GM10266 (cell line): ENCODE measurements at regions not wholly inside any gene's neighbourhood (a gene's known extent, or its start where the extent isn't known, plus 50 kb on each side); places are given as distances from the start of the nearest gene placed in this dataset.

Source experiments
- DNase-seq: peaks from one replicate; pipeline ENCODE4 v3.0.0; 2012; ENCODE audit errors: extremely low spot score
- TF ChIP-seq, protein P1 (sequence below): IDR thresholded peaks from 2 replicates; pipeline ENCODE4 v1.5.1; 2012; ENCODE audit warnings: mild to moderate bottlenecking, low read depth; ENCODE audit not compliant: control insufficient read depth, insufficient read depth; ENCODE audit errors: missing control alignments

DNA sequence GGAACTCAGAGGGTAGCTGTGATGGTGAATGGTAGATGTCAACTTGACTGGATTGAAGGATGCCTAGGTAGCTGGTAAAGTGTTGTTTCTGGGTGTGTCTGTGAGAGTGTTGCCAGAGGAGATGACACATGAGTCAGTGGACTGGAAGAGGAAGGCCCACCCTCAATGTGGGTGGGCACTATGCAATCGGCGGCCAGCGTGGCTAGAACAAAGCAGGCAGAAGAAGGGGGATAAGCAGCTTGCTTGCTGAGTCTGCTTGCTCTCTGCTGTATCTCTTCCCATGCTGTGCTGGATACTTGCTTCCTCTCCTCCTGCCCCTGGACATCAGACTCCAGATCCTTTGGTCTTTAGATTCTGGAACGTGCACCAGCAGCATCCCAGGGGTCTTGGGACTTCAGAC, 128.1 kb downstream of the AIPL1 start:
- TF ChIP-seq, protein P1, sequence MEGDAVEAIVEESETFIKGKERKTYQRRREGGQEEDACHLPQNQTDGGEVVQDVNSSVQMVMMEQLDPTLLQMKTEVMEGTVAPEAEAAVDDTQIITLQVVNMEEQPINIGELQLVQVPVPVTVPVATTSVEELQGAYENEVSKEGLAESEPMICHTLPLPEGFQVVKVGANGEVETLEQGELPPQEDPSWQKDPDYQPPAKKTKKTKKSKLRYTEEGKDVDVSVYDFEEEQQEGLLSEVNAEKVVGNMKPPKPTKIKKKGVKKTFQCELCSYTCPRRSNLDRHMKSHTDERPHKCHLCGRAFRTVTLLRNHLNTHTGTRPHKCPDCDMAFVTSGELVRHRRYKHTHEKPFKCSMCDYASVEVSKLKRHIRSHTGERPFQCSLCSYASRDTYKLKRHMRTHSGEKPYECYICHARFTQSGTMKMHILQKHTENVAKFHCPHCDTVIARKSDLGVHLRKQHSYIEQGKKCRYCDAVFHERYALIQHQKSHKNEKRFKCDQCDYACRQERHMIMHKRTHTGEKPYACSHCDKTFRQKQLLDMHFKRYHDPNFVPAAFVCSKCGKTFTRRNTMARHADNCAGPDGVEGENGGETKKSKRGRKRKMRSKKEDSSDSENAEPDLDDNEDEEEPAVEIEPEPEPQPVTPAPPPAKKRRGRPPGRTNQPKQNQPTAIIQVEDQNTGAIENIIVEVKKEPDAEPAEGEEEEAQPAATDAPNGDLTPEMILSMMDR, result no peak
- DNase-seq, result no peak

DNA sequence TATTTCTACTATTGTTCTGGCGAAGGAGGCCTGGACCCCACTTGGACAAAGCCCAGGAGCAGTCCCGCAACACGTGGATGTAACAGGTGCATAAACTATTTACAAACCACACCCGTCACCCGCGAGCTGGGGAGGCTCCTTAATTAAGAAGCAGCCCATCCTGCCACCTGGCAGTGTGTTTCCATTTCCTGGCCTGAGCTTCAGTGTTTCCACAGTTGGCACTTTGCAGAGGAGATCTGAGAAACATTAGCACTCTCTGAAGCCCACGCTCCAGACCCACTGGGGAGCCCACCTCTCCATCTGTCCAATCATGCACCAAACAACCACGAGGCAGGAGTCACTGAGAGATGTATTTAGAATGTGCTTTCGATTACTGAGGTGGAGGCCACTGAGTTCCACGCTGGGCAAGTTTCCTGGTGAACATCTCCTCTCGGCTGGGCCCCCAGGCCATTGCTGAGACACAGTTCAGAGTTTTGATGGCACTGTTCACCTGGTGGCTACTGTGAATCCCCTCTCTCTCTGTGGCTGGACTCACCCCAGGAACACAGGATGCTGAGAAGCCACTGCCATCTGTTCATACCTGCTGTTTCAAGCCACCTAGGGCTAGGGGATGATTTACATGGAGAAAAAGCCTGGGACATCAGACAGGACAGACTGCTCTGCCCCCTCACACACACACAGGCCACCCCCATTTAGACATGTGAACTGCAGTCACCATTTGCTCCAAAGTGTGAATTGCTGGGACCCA, 129.1 kb downstream of the AIPL1 start:
- no peak for DNase-seq
- TF ChIP-seq, protein P1, result no peak

DNA sequence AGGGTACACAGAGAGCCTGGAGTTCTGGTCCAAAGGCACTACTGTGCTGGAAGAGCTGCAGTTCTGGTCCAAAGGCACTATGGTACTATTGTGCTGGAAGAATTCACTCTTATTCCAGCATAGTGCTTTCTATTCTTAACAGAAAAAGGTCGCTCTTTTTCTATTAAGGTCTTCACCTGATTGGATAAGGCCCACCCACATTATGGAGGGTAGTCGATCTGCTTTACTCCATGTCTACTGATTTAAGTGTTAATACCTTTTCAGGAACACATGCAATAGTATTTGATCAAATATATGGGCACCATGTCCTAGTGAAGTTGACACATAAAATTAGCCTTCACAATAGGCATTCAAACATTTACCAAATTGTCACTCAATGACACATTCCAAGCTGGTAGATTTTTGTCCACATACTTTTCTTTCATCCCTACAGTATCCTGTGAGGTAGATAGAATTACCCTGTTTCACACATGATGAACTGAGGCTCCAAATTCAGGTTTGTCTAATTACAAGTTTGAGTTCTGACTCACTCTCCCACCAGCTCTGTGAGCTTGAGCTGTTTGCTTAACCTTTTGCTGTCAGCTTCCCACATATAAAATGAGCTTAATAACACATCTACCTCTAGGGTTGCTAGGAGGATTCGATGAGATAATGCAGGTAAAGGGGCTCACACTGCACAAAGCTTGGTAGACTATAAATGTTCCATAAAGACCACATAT, 129.9 kb downstream of the AIPL1 start:
- TF ChIP-seq, protein P1, result no peak
- DNase-seq, result no peak

DNA sequence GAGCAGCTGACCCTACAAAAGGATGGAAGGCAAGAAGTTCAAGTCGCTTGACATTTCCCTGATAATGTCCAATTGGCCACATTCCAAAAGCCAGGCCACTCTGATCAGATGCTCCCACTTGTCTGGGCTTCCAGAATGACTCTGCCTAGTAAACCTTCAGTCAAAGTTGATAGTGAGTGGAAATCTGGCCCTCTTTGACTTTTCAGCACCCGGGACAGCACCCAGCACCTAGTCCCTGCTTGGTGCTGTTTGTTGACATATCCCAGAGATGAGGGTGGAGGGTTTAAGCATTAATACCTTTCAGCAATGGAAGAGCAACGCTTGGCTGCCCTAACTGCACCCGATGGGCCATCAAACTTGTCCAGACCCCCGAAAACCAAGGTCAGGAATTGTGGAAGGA, 131.3 kb downstream of the AIPL1 start:
- TF ChIP-seq, protein P1, result no peak
- DNase-seq, result no peak

DNA sequence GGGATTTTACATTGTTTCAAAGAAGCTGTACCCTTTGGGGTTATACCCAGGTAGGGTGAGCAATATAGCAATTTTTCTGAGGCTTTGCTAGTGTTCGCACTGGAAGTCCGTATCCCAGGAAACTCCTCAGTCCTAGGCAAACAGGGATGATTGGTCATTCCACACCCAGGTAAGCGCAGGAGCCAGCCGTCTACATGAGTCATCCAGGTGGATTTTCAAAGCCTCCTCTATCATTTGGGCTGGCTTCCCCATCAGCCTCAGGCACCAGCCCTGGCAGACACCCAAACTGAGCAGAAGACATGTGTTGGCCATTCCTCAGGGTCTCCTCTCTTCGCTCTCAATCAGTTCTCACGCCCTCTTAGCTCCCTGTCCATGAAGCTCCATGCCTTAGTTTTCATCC, 135.6 kb downstream of the AIPL1 start:
- TF ChIP-seq, protein P1, result no peak
- DNase-seq, result no peak

DNA sequence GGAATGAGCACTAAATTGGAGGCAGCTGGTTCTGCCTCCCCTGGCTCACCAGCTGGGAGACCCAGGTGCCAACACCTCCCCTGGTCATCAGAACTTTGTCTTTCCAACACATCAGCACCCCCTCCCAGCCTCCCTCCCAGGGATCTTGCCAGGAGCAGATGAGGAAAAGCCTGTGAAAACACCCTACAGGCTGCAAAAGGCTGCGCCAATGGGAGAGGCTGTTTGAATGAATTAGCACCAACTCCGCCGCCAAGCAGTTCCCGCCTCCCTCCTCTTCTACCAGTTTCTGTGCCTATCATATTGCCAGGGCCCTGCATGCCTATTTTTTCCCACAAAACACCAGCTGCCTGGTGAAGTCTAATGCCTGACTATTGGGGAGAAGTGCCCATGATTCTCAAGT, 137.0 kb downstream of the AIPL1 start:
- TF ChIP-seq, protein P1, result no peak
- DNase-seq, result no peak

DNA sequence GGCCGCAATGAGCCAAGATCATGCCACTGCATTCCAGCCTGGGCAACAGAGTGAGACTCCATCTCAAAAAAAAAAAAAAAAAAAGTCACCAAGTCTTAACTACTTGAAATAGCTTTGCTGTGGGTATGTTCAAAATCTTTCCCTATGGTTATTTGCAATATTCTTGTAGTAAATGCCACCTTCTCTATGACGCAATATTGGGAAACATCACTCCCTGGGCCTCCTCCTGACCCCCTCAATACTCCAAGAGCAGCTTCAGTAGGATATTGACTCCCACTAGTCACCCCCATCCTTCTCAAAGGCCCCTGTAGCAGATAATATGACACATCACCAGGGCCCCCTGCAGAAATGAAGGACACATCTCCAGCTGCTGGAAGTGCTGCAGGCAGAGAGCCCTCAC, 137.8 kb downstream of the AIPL1 start:
- no peak for DNase-seq

More for the DNA sequence above, 137.8 kb downstream of the AIPL1 start:
- TF ChIP-seq, protein P1, result no peak
